ENCODE measurements at regions not wholly inside any gene's neighbourhood (a gene's known extent, or its start where the extent isn't known, plus 50 kb on each side); places are given as distances from the start of the nearest gene placed in this dataset.

GRCh38 chr16:77555126-77555525 is 120.3 kb upstream of the ADAMTS18 start:
- no peak for TF ChIP-seq CTCF (IDR thresholded peaks at IDR 0.05)
- Histone ChIP-seq H3K4me1 (no peaks in the 10 kb centered on the region), H3K4me3 (no peak overlapping the region), H3K27ac (no peak overlapping the region), H3K9me3 (no peaks in the 10 kb centered on the region), H3K27me3 (no peaks in the 10 kb centered on the region), H3K36me3 (no peaks in the 10 kb centered on the region)
- no peak for DNase-seq (ENCODE audit: low spot score in 2 of 2)
- intact Hi-C loops (cut with DNase I): no loop called here

GRCh38 chr16:77555791-77556190 is 121.0 kb upstream of the ADAMTS18 start:
- Histone ChIP-seq H3K27me3 (no peaks in the 10 kb centered on the region), H3K4me3 (no peak overlapping the region), H3K36me3 (no peaks in the 10 kb centered on the region), H3K4me1 (no peaks in the 10 kb centered on the region), H3K9me3 (no peaks in the 10 kb centered on the region), H3K27ac (no peak overlapping the region)
- DNase-seq (ENCODE audit: low spot score in 2 of 2): no peak
- TF ChIP-seq CTCF (IDR thresholded peaks at IDR 0.05): no peak
- intact Hi-C loops (cut with DNase I): no loop called here

GRCh38 chr16:77556201-77556873 is 121.5 kb upstream of the ADAMTS18 start:
- no peaks in the 10 kb centered on the region for H3K36me3 ChIP-seq
- no peak overlapping the region for H3K4me3 ChIP-seq
- no peak for TF ChIP-seq CTCF (IDR thresholded peaks at IDR 0.05)
- no peak overlapping the region for H3K27ac ChIP-seq
- H3K9me3 ChIP-seq: no peaks in the 10 kb centered on the region
- intact Hi-C loops (cut with DNase I): no loop called here
- no peaks in the 10 kb centered on the region for H3K4me1 ChIP-seq
- H3K27me3 ChIP-seq: no peaks in the 10 kb centered on the region
- no peak for DNase-seq (ENCODE audit: low spot score in 2 of 2)

- H3K4me3 ChIP-seq: no peak overlapping the region
- H3K27me3 ChIP-seq: no peaks in the 10 kb centered on the region
- intact Hi-C loops (cut with DNase I): no loop called here
- H3K4me1 ChIP-seq: no peaks in the 10 kb centered on the region
- no peaks in the 10 kb centered on the region for H3K36me3 ChIP-seq
- TF ChIP-seq CTCF (IDR thresholded peaks at IDR 0.05): no peak
- no peaks in the 10 kb centered on the region for H3K9me3 ChIP-seq
- no peak overlapping the region for H3K27ac ChIP-seq
- DNase-seq (ENCODE audit: low spot score in 2 of 2): no peak
Observed at GRCh38 chr16:77557385-77557784, 122.6 kb upstream of the ADAMTS18 start.

- H3K27me3 ChIP-seq: no peaks in the 10 kb centered on the region
- no peak overlapping the region for H3K4me3 ChIP-seq
- H3K9me3 ChIP-seq: no peaks in the 10 kb centered on the region
- no peak overlapping the region for H3K27ac ChIP-seq
- intact Hi-C loops (cut with DNase I): no loop called here
- no peak for DNase-seq (ENCODE audit: low spot score in 2 of 2)
- no peak for TF ChIP-seq CTCF (IDR thresholded peaks at IDR 0.05)
- no peaks in the 10 kb centered on the region for H3K36me3 ChIP-seq
- no peaks in the 10 kb centered on the region for H3K4me1 ChIP-seq
Observed at GRCh38 chr16:77558786-77559185, 124.0 kb upstream of the ADAMTS18 start.

GRCh38 chr16:77562497-77562896 is 127.7 kb upstream of the ADAMTS18 start:
- intact Hi-C loops (cut with DNase I): no loop called here
- no peak for TF ChIP-seq CTCF (IDR thresholded peaks at IDR 0.05)

More at GRCh38 chr16:77562497-77562896, 127.7 kb upstream of the ADAMTS18 start:
- Histone ChIP-seq H3K27ac (no peak overlapping the region), H3K4me3 (no peak overlapping the region), H3K4me1 (no peaks in the 10 kb centered on the region), H3K9me3 (no peaks in the 10 kb centered on the region), H3K27me3 (no peaks in the 10 kb centered on the region), H3K36me3 (no peaks in the 10 kb centered on the region)
- DNase-seq (ENCODE audit: low spot score in 2 of 2): no peak

Measured in ascending aorta (tissue), 2 donors.